Parathyroid adenoma (tissue), 2 donors: ENCODE measurements at regions not wholly inside any gene's neighbourhood (a gene's known extent, or its start where the extent isn't known, plus 50 kb on each side); places are given as distances from the start of the nearest gene placed in this dataset.
A peak's percentile ranks its signal among the peaks of the same experiment; 100 is the strongest.
"Not testable (repeated sequence)": the region's sequence is repeated elsewhere in the genome, so short reads cannot be mapped to it uniquely, and the experiment has no call there.

ENCODE experiments used
- H2AFZ ChIP-seq: fragments of 300-600 bp; sonication (generic); one replicate; pipeline ENCODE4 v1.7.0; 2017; ENCODE audit warnings: antibody characterized with exemption, mild to moderate bottlenecking
- H3K27ac ChIP-seq: fragments of 300-600 bp; sonication (generic); one replicate; pipeline ENCODE4 v1.7.0; 2017
- H3K27me3 ChIP-seq: fragments of 300-600 bp; sonication (generic); one replicate; pipeline ENCODE4 v1.7.0; 2017; ENCODE audit warnings: low read length; ENCODE audit not compliant: control insufficient read depth, insufficient read depth
- H3K36me3 ChIP-seq: fragments of 300-600 bp; sonication (generic); one replicate; pipeline ENCODE4 v1.7.0; 2017; ENCODE audit warnings: low read length; ENCODE audit not compliant: control insufficient read depth, insufficient read depth
- H3K4me1 ChIP-seq: fragments of 300-600 bp; sonication (generic); one replicate; pipeline ENCODE4 v1.7.0; 2017; ENCODE audit warnings: control low read depth
- H3K4me2 ChIP-seq: fragments of 300-600 bp; sonication (generic); one replicate; pipeline ENCODE4 v1.7.0; 2017; ENCODE audit warnings: low read length
- H3K4me3 ChIP-seq: fragments of 300-600 bp; sonication (generic); one replicate; pipeline ENCODE4 v1.7.0; 2017; ENCODE audit warnings: low read depth, low read length
- H3K79me2 ChIP-seq: fragments of 300-600 bp; sonication (generic); one replicate; pipeline ENCODE4 v1.7.0; 2017; ENCODE audit warnings: control low read depth
- H3K9ac ChIP-seq: fragments of 300-600 bp; sonication (generic); one replicate; pipeline ENCODE4 v1.7.0; 2017; ENCODE audit warnings: mild to moderate bottlenecking
- H3K9me3 ChIP-seq: fragments of 300-600 bp; sonication (generic); one replicate; pipeline ENCODE4 v1.7.0; 2017; ENCODE audit warnings: low read length; ENCODE audit not compliant: control insufficient read depth
- TF ChIP-seq, protein P1 (sequence below): fragments of 300-600 bp; sonication (generic); IDR thresholded peaks from one replicate; pipeline ENCODE4 v1.7.0; 2017; ENCODE audit warnings: antibody characterized with exemption, mild to moderate bottlenecking
- donor health status: primary hyperparathyroidism.

DNA sequence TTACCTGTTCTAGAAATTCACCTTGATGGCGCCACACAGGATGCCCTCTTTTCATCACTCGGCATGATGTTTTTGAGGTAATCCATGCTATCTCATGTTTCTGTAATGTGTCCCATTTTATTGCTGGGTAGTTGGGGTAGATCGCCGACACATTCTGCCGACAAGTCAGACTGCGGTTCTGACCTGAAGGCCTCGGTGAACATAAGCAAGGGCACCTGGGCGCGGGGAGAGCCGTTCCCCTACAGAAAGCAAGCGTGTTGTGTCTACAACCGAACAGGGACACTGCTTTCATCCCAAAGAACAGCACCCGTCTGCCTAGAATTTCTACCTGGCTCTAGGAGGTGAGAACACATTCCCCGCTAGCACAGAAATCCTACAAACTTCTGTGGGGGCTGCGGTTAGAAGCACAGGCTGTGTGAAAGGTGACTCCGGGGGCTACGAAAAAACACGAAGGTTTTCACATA is 149.2 kb downstream of the PPIAL4G start:
- H3K9me3 ChIP-seq = no peaks in the 10 kb centered on the region
- H3K36me3 ChIP-seq = no peaks in the 10 kb centered on the region
- peak overlapping the region; percentile 92 for H3K4me2 ChIP-seq
- peaks cover 2% of the 10 kb centered on the region for H3K4me1 ChIP-seq
- peak overlapping the region; percentile 48 for H3K4me3 ChIP-seq
- H3K79me2 ChIP-seq = no peaks in the 10 kb centered on the region
- H3K27me3 ChIP-seq = peaks cover 7% of the 10 kb centered on the region
- H3K27ac ChIP-seq = no peak overlapping the region
- no peak overlapping the region for H3K9ac ChIP-seq
- peak overlapping the region; percentile 85 for H2AFZ ChIP-seq
- TF ChIP-seq, protein P1, sequence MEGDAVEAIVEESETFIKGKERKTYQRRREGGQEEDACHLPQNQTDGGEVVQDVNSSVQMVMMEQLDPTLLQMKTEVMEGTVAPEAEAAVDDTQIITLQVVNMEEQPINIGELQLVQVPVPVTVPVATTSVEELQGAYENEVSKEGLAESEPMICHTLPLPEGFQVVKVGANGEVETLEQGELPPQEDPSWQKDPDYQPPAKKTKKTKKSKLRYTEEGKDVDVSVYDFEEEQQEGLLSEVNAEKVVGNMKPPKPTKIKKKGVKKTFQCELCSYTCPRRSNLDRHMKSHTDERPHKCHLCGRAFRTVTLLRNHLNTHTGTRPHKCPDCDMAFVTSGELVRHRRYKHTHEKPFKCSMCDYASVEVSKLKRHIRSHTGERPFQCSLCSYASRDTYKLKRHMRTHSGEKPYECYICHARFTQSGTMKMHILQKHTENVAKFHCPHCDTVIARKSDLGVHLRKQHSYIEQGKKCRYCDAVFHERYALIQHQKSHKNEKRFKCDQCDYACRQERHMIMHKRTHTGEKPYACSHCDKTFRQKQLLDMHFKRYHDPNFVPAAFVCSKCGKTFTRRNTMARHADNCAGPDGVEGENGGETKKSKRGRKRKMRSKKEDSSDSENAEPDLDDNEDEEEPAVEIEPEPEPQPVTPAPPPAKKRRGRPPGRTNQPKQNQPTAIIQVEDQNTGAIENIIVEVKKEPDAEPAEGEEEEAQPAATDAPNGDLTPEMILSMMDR = no peak

DNA sequence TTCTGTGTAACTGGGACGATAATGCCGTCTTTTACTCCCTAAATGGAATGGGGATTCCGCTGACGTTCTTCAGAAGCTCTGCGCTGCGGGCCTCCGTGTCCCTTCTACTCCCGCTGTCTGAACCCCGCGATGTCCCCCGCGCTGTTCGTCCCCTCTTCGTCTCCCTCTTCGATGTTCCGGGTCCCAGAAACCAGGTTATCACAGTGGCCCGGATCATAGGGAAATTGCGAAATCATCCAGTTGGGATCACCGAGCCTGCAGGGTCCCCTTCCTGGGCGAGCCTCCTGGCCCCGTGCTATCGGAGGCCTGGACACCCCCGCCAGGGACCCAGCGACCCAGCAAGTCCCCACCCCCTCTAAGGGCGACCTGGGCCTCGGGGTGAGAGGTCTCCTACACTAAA is 154.2 kb downstream of the PPIAL4G start:
- TF ChIP-seq, protein P1 = no peak
- Histone ChIP-seq H3K27me3 (peaks cover 7% of the 10 kb centered on the region), H3K79me2 (no peaks in the 10 kb centered on the region), H3K4me1 (peaks cover 2% of the 10 kb centered on the region), H3K4me2 (no peak overlapping the region), H3K9ac (no peak overlapping the region), H3K36me3 (no peaks in the 10 kb centered on the region), H3K4me3 (no peak overlapping the region), H2AFZ (no peak overlapping the region), H3K27ac (no peak overlapping the region), H3K9me3 (no peaks in the 10 kb centered on the region)

DNA sequence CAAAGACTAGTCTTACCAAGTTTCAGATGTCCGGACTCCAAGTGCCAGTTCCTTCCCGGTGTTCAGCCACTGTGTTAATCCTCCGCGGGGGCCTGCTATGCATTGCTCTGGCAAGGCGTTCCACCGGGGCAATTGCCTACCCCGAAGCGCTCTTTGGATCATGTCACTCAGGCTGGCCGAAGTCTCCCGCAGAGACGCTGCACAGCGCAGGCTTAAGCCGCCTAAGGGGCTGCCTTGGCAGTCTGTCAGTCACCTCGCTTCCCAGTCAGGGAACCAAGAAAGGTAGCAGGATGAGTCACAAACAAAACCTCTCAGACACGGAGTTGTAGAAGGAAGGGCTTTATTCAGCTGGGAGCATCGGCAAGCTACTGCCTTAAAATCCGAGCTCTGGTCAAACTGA is 158.1 kb downstream of the PPIAL4G start:
- H3K4me2 ChIP-seq, H3K27ac ChIP-seq, H3K9me3 ChIP-seq, H3K9ac ChIP-seq, H3K4me3 ChIP-seq, H3K79me2 ChIP-seq, H3K27me3 ChIP-seq, H2AFZ ChIP-seq, H3K4me1 ChIP-seq, H3K36me3 ChIP-seq: not testable (repeated sequence)

DNA sequence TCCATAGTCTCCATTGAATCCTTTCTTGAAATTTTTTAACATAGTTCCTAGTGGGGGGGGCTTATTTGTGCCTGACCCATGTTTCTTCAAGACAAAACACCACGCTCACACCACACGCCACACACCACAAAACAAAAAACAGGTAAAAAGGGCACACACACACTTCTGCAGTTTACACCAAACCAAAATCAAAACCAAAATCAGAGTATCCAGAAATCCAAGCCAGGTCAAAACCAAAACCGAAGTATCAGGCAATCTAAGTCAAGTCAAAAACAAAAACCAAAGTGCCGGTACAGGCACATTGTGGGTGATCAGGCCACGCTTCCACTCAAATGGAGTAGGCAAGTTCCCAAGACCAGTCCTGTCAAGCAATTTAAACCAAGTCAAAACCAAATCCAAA is 158.6 kb downstream of the PPIAL4G start:
- not testable (repeated sequence) for H3K9ac ChIP-seq, H3K9me3 ChIP-seq, H3K36me3 ChIP-seq, H3K27ac ChIP-seq, H3K79me2 ChIP-seq, H3K27me3 ChIP-seq, H3K4me1 ChIP-seq, H3K4me2 ChIP-seq, H2AFZ ChIP-seq, H3K4me3 ChIP-seq

DNA sequence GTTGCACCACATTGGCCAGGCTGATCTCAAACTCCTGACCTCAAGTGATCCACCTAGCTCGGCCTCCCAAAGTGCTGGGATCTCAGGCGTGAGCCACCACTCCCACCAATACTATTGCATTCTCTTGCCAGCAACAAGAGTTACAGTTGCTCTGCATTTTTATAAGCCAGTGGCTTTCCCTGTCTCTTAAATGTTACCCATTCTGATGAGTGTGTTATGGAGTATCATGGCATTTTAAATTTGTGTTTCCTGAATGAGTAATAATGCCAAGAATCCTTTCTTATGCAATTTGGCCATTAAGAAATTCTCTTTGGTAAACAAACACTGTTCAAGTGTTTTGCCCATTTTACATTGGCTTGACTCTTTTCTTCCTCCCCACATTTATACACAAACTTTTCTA is 163.0 kb downstream of the PPIAL4G start:
- H2AFZ ChIP-seq, H3K27me3 ChIP-seq, H3K36me3 ChIP-seq, H3K9ac ChIP-seq, H3K4me2 ChIP-seq, H3K79me2 ChIP-seq, H3K4me1 ChIP-seq, H3K4me3 ChIP-seq, H3K27ac ChIP-seq, H3K9me3 ChIP-seq: not testable (repeated sequence)

DNA sequence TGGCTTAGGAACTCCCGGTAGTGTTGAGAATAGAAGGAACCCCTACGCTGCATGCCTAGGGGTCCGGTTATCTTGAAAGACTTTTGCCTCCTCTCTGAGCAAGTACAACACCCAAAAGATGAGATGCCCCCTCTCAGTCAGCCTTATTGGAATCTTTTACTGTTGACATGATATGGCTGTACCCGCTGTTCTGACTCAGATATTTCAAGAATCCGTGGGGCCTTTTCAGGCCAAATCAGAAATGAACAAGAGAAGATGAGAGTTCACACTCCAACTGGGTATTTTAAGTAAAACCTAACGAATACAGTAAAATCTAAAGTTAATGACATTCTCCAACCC is 164.2 kb downstream of the PPIAL4G start:
- no peak overlapping the region for H3K27ac ChIP-seq
- TF ChIP-seq, protein P1 = no peak
- no peak overlapping the region for H3K4me2 ChIP-seq
- H3K4me3 ChIP-seq = no peak overlapping the region
- no peaks in the 10 kb centered on the region for H3K9me3 ChIP-seq
- no peaks in the 10 kb centered on the region for H3K4me1 ChIP-seq
- no peaks in the 10 kb centered on the region for H3K36me3 ChIP-seq
- no peak overlapping the region for H3K9ac ChIP-seq
- H2AFZ ChIP-seq = no peak overlapping the region
- no peaks in the 10 kb centered on the region for H3K27me3 ChIP-seq
- no peaks in the 10 kb centered on the region for H3K79me2 ChIP-seq
